Aorta (tissue), 5 donors: ENCODE measurements at regions not wholly inside any gene's neighbourhood (a gene's known extent, or its start where the extent isn't known, plus 50 kb on each side); places are given as distances from the start of the nearest gene placed in this dataset.

Experiments
- ATAC-seq: fragments of 200-7000 bp; cut with Tn5 transposase; one replicate; pipeline ENCODE4 v1.9.1; 2022; ENCODE audit warnings: moderate library complexity; ENCODE audit not compliant: low FRiP score
- DNase-seq, 2 donors: peaks; one replicate each; pipeline ENCODE4 v3.0.0-alpha.2; 2020
- H3K27ac ChIP-seq, 2 donors: one replicate each; pipeline ENCODE4 v1.5.1; 2013; ENCODE audit warnings: low read length in 2 of 2, mild to moderate bottlenecking in 2 of 2, moderate library complexity in 2 of 2, control low read depth in 1 of 2, inconsistent platforms in 1 of 2, low read depth in 1 of 2
- H3K27me3 ChIP-seq, 2 donors: one replicate each; pipeline ENCODE4 v1.6.1; 2013; ENCODE audit warnings: control low read depth in 1 of 2, low read length in 1 of 2, mild to moderate bottlenecking in 1 of 2, moderate library complexity in 1 of 2; ENCODE audit not compliant: insufficient read depth in 2 of 2, control insufficient read depth in 1 of 2
- H3K36me3 ChIP-seq, 2 donors: one replicate each; pipeline ENCODE4 v1.6.1; 2013; ENCODE audit warnings: control low read depth in 1 of 2, low read length in 1 of 2, mild to moderate bottlenecking in 1 of 2; ENCODE audit not compliant: insufficient read depth in 2 of 2, control insufficient read depth in 1 of 2
- H3K4me1 ChIP-seq, 2 donors: one replicate each; pipeline ENCODE4 v1.6.1; 2013; ENCODE audit warnings: low read length in 2 of 2, control low read depth in 1 of 2, mild to moderate bottlenecking in 1 of 2, moderate library complexity in 1 of 2; ENCODE audit not compliant: insufficient read depth in 2 of 2, control insufficient read depth in 1 of 2
- H3K4me3 ChIP-seq, 2 donors: one replicate each; pipeline ENCODE4 v1.5.1; 2013; ENCODE audit warnings: low read length in 2 of 2, control low read depth in 1 of 2, mild to moderate bottlenecking in 1 of 2
- H3K9me3 ChIP-seq: one replicate; pipeline ENCODE4 v1.6.1; 2013; ENCODE audit warnings: mild to moderate bottlenecking, low read length; ENCODE audit not compliant: control insufficient read depth
- WGBS, 2 donors: extraction: QIAGEN DNeasy Blood & Tissue Kit; methylation state at CpG; one replicate each; pipeline ENCODE4 v1.1.7; 2013; 5-methylcytosine and 5-hydroxymethylcytosine counted together
- intact Hi-C, 2 donors: fragments of 100-400 bp; cut with DNase I; formaldehyde crosslinking; loops; one replicate each; pipeline versions ENCODE4 v1.14.2 to v1.15.0; 2022
- donor health status: healthy with polysubstance abuse.
- donor health status: Bipolar disorder and iron deficiency.
- donor health status: DM: no; HTN: no; CAD: no.
- donor health status: DM: no; HTN: no; CAD: no.
- donor health status: DM: yes; HTN: yes; CAD: no.

- Histone ChIP-seq H3K9me3 (no peaks in the 10 kb centered on the region), H3K27me3 (no peaks in the 10 kb centered on the region), H3K4me1 (no peaks in the 10 kb centered on the region), H3K4me3 (no peak overlapping the region), H3K36me3 (no peaks in the 10 kb centered on the region), H3K27ac (no peak overlapping the region)
- no peak for ATAC-seq
- peak; percentile 43 to 66 for DNase-seq
- WGBS, 2 donors, result 68 to 70% methylated on average over 12 of the region's 12 CpGs
- intact Hi-C loops, result no loop called here
These were observed 496.0 kb upstream of the THBS1 start for GRCh38 chr15:39084674-39085530.

GRCh38 chr15:39086641-39087040, 494.2 kb upstream of the THBS1 start:
- H3K4me1 ChIP-seq, result no peaks in the 10 kb centered on the region
- H3K4me3 ChIP-seq, result no peak overlapping the region
- 76 to 78% methylated on average over 5 of the region's 5 CpGs for WGBS, 2 donors
- H3K27ac ChIP-seq, result no peak overlapping the region
- no peak for ATAC-seq
- DNase-seq, result no peak
- intact Hi-C loops, result no loop called here
- no peaks in the 10 kb centered on the region for H3K9me3 ChIP-seq
- H3K36me3 ChIP-seq, result no peaks in the 10 kb centered on the region
- no peaks in the 10 kb centered on the region for H3K27me3 ChIP-seq

GRCh38 chr15:39088156-39088555, 492.7 kb upstream of the THBS1 start:
- DNase-seq (no peak), ATAC-seq (no peak)
- 29 to 34% methylated on average over 1 of the region's 1 CpG for WGBS, 2 donors
- H3K27ac ChIP-seq, result no peak overlapping the region
- no peak overlapping the region for H3K4me3 ChIP-seq
- intact Hi-C loops, result no loop called here
- no peaks in the 10 kb centered on the region for H3K9me3 ChIP-seq
- H3K27me3 ChIP-seq, result no peaks in the 10 kb centered on the region
- H3K36me3 ChIP-seq, result no peaks in the 10 kb centered on the region
- H3K4me1 ChIP-seq, result no peaks in the 10 kb centered on the region

GRCh38 chr15:39092354-39092753, 488.5 kb upstream of the THBS1 start:
- Histone ChIP-seq H3K27me3 (no peaks in the 10 kb centered on the region), H3K36me3 (no peaks in the 10 kb centered on the region), H3K9me3 (no peaks in the 10 kb centered on the region), H3K27ac (no peak overlapping the region), H3K4me1 (no peaks in the 10 kb centered on the region), H3K4me3 (no peak overlapping the region)
- intact Hi-C loops, result no loop called here
- no peak for ATAC-seq
- DNase-seq, result no peak
- WGBS, 2 donors, result 88% methylated on average over 4 of the region's 4 CpGs

GRCh38 chr15:39092761-39093160, 488.1 kb upstream of the THBS1 start:
- Histone ChIP-seq H3K27me3 (no peaks in the 10 kb centered on the region), H3K4me1 (no peaks in the 10 kb centered on the region), H3K9me3 (no peaks in the 10 kb centered on the region), H3K4me3 (no peak overlapping the region), H3K27ac (no peak overlapping the region), H3K36me3 (no peaks in the 10 kb centered on the region)
- WGBS, 2 donors, result 78 to 87% methylated on average over 2 of the region's 2 CpGs
- no peak for DNase-seq
- no peak for ATAC-seq
- intact Hi-C loops, result no loop called here

- Histone ChIP-seq H3K27me3 (no peaks in the 10 kb centered on the region), H3K4me1 (no peaks in the 10 kb centered on the region), H3K27ac (no peak overlapping the region), H3K9me3 (no peaks in the 10 kb centered on the region), H3K36me3 (no peaks in the 10 kb centered on the region), H3K4me3 (no peak overlapping the region)
- ATAC-seq (no peak), DNase-seq (no peak)
- intact Hi-C loops, result no loop called here
These were observed 486.8 kb upstream of the THBS1 start for GRCh38 chr15:39094116-39094515.

- Histone ChIP-seq H3K4me3 (no peak overlapping the region), H3K4me1 (no peaks in the 10 kb centered on the region), H3K9me3 (no peaks in the 10 kb centered on the region), H3K27me3 (no peaks in the 10 kb centered on the region), H3K27ac (no peak overlapping the region), H3K36me3 (no peaks in the 10 kb centered on the region)
- no peak for DNase-seq
- ATAC-seq, result no peak
- intact Hi-C loops, result no loop called here
- WGBS, 2 donors, result 58 to 59% methylated on average over 8 of the region's 8 CpGs
These were observed 485.5 kb upstream of the THBS1 start for GRCh38 chr15:39095218-39095879.

GRCh38 chr15:39096608-39097205, 484.2 kb upstream of the THBS1 start:
- no peaks in the 10 kb centered on the region for H3K36me3 ChIP-seq
- no peak overlapping the region for H3K4me3 ChIP-seq
- intact Hi-C loops, result no loop called here
- 83 to 84% methylated on average over 3 of the region's 3 CpGs for WGBS, 2 donors
- H3K9me3 ChIP-seq, result no peaks in the 10 kb centered on the region
- no peaks in the 10 kb centered on the region for H3K4me1 ChIP-seq
- ATAC-seq (no peak), DNase-seq (no peak)
- no peak overlapping the region for H3K27ac ChIP-seq
- no peaks in the 10 kb centered on the region for H3K27me3 ChIP-seq

GRCh38 chr15:39099524-39099923, 481.4 kb upstream of the THBS1 start:
- H3K36me3 ChIP-seq, result no peaks in the 10 kb centered on the region
- no peak overlapping the region for H3K27ac ChIP-seq
- no peak for DNase-seq
- ATAC-seq, result no peak
- WGBS, 2 donors, result 28 to 30% methylated on average over 2 of the region's 2 CpGs
- H3K27me3 ChIP-seq, result no peaks in the 10 kb centered on the region
- H3K4me3 ChIP-seq, result no peak overlapping the region
- H3K9me3 ChIP-seq, result no peaks in the 10 kb centered on the region
- intact Hi-C loops, result no loop called here
- H3K4me1 ChIP-seq, result no peaks in the 10 kb centered on the region
